GM21619 (cell line): ENCODE measurements at regions not wholly inside any gene's neighbourhood (a gene's known extent, or its start where the extent isn't known, plus 50 kb on each side); places are given as distances from the start of the nearest gene placed in this dataset.
"Not testable (repeated sequence)": the region's sequence is repeated elsewhere in the genome, so short reads cannot be mapped to it uniquely, and the experiment has no call there.

Experiments
- ATAC-seq: cut with Tn5 transposase; IDR thresholded peaks from one replicate; pipeline ENCODE4 v1.9.1; 2021; ENCODE audit not compliant: unreplicated experiment

DNA sequence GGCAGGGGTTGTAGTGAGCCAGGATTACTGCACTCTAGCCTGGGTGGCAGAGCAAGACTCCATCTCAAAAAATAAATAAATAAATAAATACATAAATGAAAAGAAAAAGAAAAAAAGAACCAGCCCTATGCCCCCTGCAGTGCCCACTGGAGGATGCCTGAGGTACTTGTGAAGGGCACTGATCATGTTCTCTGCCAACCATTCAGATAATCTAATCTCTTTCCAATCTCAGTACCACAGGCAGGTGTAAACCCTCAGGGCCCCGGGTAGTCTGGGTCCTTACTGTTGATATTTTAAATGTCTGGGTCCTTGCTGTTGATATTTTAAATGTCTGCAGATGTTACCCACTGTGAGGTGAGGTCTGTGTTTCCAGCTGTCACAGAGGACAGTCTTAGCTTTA is 321.8 kb upstream of the ADCY2 start:
- ATAC-seq: no peak

DNA sequence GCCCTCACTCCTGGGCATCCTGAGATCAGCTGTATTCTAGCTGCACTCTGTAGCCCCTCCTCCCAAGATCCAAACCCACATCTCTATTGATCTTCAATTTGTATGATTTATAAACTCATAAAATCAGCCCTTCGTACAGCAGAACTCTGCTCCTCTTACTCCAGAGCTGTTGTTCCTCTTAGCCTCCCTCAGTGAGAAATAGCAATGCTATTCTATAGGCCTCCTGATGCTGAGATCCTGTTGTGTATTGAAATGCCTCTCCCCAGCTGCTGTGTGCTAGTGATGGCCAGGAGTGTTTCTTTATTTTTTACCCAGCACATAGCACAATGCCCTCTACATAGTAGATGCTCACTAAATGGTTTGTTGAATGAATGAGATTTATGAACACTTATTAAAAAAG is 320.5 kb upstream of the ADCY2 start:
- ATAC-seq: no peak

- no peak for ATAC-seq
These were observed 317.8 kb upstream of the ADCY2 start for GRCh38 chr5:7078101-7078500.

GRCh38 chr5:7078901-7079300 is 317.0 kb upstream of the ADCY2 start:
- no peak for ATAC-seq

DNA sequence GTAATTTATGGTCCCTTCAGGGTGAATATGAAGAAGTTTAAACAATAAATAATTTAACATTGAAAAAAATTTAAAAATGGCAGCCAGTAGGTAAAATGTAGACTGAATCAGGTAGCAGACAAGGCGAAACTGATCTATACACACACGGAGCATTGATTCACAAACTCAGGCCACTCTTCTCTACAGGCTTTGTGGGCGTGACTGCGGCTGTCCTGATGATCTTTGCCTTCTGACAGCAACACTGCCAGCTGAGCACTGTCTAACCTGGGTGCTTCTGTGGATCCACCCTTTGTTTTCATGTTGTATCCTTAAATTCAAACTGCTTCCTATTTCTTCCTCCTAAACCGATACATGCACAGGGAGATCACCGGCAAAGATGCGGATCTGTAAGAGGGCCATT is 315.4 kb upstream of the ADCY2 start:
- ATAC-seq: no peak

DNA sequence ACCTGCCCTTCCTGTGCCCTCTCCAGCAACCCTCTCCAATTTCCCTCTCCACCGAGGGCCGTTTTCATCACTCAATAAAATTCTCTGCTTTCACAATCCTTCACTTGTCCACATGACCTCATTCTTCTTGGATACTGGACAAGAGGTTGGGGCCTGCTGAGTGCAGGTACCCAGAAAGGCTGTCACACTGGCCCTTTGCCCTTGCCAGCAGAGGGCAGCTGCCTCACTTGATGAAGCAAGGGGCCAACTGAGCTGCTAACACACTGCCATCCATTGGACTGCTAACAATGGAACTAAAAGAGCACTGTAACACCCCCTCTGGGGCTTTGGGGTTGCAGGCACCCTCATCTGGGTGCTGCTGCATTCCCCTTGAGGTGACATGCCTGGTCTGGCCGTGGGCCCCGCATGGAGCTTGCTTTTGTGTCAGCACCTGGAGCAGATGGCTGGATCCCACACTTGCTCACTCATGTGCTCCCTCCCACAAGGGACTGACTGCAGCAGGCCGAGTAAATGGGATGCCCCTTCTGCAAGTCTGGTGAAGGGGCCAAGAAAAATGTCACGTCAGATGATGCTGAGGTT is 308.1 kb upstream of the ADCY2 start:
- no peak for ATAC-seq

DNA sequence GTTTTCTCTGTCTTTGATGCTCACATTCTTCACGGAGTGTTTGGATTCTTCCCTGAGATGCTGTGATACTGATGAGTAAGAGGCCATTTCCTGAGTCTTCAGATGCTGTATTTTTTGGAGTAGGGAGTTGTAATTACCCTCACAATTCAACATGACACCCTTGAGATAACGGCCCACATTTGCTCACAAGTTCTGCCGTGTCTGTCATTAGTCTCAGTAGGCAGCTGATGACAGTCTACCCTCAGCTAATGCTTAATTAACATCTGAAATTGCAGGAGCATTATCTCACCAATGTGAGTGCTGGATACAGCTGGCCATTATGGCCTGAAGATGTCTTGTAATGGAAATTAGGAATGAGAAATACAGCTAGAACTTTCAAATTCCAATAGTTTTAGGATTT is 307.1 kb upstream of the ADCY2 start:
- ATAC-seq: no peak

GRCh38 chr5:7094626-7095025 is 301.3 kb upstream of the ADCY2 start:
- ATAC-seq: no peak

DNA sequence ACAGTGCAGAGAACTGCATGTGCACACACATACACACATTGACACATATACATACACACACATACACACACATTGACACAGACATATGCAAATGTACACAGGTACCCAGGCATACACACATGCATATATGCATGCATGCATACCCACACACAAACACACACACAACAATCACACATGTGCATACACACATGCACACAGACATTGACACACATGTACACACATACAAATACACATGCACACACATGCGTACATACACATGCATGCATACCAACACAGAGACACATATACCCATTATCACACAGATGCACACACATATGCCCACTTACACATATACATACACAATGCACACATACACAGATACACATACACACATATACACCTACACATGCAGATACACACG is 299.6 kb upstream of the ADCY2 start:
- ATAC-seq: no peak

- no peak for ATAC-seq
These were observed 290.6 kb upstream of the ADCY2 start for GRCh38 chr5:7105358-7105757.

- ATAC-seq: no peak
These were observed 278.0 kb upstream of the ADCY2 start for GRCh38 chr5:7117961-7118360.

DNA sequence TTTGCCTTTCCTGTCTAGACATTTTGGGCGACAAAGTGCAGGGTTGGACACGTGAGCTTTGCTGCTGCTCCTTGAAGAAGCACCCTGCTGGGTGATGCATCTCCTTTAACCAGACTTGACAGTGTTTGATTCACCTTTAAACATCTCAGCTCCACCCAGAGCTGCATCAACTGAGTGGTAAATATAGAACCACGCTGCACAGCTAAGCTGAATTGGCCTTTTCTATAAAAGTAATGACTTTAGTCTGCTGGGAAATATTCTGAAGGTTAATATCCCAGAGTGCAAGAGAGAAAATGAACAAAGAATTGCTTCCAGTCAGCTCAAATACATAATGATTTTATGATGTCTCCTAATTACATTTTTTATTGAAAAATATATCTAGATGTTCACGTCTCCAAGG is 264.3 kb upstream of the ADCY2 start:
- ATAC-seq: no peak

- ATAC-seq: no peak
These were observed 249.1 kb upstream of the ADCY2 start for GRCh38 chr5:7146886-7147285.

- no peak for ATAC-seq
These were observed 238.9 kb upstream of the ADCY2 start for GRCh38 chr5:7157083-7157482.

DNA sequence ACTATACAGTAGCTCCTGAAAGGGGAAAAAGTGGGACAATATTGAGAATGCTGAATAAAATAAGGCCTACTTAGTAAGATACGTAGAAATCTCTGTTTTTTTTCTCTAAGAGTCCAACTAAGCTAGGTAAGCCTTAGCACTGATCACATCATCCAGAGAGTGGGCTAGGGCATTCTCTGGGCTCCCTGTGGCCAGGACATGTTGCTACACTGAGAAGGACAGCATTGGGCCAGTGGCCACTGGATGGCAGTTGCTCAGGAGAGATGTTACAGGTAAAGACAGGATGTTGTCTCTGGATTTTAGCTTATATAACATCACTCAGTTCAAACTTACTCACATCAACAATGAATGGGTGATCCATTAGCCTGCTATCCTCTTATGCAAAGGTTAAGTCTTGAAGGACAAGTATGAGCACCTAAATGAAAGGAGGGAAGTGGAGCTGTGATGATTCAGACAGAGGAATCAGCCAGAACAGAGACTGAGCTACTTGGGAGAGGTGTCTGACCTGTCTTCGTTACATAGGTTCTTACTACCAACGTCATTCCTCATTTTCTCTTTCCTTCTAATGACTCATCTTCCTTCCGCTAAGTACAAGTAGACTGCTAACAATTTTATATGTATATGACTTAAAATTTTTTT is 226.6 kb upstream of the ADCY2 start:
- ATAC-seq: no peak

DNA sequence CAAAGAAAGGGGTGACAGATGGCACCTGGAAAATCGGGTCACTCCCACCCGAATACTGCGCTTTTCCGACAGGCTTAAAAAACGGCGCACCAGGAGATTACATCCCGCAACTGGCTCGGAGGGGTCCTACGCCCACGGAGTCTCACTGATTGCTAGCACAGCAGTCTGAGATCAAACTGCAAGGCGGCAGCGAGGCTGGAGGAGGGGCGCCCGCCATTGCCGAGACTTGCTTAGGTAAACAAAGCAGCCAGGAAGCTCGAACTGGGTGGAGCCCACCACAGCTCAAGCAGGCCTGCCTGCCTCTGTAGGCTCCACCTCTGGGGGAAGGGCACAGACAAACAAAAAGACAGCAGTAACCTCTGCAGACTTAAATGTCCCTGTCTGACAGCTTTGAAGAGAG is 225.2 kb upstream of the ADCY2 start:
- not testable (repeated sequence) for ATAC-seq

GRCh38 chr5:7179364-7179763 is 216.6 kb upstream of the ADCY2 start:
- ATAC-seq: no peak

DNA sequence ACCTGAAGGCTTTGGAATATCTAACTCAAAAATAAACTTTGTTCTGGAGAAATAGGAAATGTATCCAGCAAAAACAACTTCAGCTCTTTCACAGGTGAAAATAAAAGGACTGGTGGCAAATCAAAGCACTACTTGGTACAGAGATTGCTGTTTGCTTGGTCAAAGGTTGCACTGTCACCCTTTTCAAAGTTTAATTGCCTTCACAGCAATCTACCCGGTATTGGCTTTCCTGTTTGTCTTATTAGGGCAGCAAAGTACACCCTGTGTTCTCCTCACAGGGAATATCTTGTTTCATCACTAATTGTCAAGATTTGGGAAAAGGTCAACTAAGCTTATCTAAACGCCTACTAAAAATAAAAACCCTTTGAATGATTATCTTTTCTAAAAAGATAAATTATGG is 214.1 kb upstream of the ADCY2 start:
- no peak for ATAC-seq

DNA sequence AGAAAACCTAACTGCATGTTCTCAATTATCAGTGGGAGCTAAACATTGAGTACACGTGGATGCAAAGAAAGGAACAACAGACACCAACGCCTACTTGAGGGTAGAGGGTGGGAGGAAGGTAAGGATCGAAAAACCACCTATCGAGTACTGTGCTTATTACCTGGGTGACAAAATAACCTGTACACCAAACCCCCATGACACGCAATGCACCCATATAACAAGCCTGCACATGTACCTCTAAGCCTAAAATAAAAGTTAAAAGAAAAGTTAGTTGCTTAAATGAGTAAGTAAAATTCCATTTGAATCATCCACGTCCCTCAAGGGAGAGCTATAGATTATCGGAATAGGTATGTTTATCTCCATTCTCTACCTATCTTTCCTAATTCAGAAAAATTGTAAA is 210.2 kb upstream of the ADCY2 start:
- no peak for ATAC-seq

DNA sequence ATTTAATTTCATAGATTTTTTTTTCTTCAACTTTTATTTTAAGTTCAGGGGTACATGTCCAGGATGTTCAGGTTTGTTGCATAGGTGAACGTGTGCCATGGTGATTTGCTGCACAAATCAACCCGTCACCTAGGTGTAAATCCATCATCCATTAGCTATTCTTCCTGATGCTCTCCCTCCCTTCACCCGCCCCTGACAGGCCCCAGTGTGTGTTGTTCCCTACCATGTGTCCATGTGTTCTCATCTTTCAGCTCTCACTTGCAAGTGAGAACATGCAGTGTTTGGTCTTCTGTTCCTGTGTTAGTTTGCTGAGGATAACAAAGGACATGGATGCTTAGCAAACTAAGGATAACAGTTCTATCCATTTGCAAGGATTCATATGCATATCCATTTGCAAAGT is 209.1 kb upstream of the ADCY2 start:
- ATAC-seq: no peak

GRCh38 chr5:7190712-7191250 is 205.2 kb upstream of the ADCY2 start:
- ATAC-seq: no peak

DNA sequence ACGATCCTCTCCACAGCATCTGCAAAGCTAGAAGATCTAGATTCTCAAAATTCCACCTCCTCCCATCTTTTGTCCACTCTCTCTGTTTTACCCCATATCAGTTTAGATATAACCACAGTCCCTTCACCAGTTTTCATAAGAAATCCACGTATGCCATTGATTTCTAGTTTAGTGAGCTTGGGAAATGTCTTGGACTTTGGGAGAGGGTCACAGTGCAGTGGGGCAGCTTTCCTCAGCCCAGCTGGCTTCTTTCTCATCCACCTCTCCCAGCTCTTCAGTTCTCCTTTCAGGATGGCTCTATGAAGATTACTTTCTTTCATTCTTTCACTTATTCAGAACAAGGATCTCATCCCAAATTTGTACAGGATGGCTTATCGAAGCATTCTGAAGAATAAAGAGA is 203.9 kb upstream of the ADCY2 start:
- no peak for ATAC-seq

GRCh38 chr5:7202846-7203245 is 193.1 kb upstream of the ADCY2 start:
- ATAC-seq: no peak
